ENCODE measurements at regions not wholly inside any gene's neighbourhood (a gene's known extent, or its start where the extent isn't known, plus 50 kb on each side); places are given as distances from the start of the nearest gene placed in this dataset.
"Not testable (repeated sequence)": the region's sequence is repeated elsewhere in the genome, so short reads cannot be mapped to it uniquely, and the experiment has no call there.

DNA sequence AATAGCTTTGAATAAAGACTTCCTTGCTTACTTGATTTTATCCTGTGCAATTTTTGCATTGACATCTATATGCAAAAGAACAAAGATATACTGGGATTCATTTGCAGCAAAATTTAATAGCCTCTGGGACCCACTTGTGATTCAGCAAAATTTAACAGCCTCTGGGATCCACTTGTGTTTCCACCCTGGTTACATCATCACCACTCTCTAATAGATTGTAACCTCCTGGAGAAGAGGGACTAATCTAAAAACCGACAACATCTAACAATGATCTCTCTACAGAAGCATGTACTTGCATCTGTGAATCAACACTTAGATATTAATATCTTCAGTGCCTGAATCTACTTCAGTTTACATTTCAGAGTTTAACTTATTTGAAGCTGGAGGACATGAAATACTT is 202.0 kb upstream of the CPHXL start:
- no peak for DNase-seq

DNA sequence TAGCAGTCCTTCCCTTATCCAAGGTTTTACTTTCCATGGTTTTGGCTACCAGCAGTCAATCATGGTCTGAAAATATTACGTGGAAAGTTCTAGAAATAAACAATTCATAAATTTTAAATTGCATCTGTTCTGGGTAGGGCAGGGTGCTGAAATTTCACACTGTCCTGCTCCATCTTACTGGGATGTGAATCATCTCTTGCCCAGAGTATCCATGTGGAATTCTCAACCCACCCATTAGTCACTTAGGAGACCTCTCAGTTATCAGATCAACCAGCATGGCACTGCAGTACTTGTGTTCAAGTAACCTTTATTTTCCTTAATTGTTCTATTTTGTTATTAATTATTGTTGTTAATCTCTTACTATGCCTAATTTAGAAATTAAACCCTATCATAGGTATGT is 202.8 kb upstream of the CPHXL start:
- DNase-seq = no peak

DNA sequence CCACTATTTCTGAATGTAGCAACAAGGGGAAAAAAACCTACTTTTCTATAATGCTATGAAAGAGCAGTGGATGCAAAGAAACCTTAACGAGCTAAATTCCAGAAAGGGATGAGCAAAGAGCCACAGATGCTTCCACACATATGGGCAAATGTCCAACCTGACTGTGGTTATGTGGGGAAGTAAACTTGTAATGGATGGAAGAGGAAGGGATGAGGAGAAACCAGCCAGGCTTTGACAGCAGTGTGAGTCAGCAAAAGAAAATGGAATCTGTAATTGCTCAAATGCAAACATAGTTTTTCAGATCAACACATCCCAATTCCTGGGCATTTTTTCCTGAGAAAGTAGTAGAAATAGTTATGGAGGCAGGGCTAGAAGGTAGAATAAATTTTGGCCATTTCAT is 204.8 kb upstream of the CPHXL start:
- no peak for DNase-seq

DNA sequence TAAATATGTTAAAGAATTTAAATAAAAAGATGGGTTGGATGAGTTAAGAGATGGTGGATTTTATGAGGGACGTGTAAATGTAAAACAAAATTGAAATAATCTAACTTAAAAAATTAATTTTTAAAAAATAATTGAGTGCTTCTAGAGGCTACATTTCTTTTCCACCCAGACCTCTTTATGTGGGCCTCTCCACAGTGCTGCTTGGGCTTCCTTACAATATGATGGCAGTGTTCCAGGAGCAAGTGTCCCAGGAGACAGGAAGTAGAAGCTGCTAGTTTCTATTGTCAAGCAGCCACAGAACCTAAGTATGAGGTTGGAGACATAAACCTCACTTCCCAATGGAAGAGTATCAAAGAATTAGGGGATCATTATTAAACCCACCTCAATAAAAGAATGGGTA is 205.7 kb upstream of the CPHXL start:
- DNase-seq = no peak

DNA sequence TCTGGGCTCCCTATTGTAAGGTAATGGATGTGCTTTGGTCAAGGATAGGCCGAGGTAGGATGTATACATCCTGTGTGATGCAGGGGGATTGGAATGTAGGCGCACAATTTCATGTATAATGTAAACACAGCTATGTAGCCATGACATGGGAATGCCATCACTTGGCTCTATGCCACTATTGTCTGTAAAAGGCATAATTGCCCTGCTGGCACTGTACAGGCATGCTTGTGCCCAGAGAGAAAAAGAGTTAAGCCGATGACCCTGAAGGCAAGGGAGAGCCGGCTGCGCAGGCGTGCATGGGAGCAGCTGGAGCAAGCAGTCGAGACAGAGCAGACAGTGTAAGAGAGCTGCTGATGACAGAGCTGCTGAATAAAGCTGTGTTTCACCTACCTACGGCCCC is 212.5 kb upstream of the CPHXL start:
- DNase-seq = no peak

DNA sequence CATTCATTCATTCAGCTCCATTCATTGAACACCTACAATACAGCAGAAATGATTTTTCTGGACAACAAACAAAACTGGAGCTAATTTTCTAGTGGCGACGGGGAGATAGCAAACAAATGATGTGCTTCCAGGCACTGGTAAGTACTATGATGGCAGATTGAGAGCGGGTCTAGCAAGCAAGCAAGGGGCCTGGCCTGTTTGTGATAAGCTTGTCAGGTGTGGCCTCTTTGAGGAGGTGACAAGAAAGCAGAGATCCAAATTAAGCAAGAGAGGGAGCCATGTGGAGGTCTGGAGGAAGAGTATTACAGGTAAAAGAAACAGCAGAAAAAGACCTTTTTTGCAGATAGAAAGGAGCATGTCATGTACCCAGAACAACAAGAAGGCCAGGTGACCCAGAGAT is 216.1 kb upstream of the CPHXL start:
- no peak for DNase-seq

DNA sequence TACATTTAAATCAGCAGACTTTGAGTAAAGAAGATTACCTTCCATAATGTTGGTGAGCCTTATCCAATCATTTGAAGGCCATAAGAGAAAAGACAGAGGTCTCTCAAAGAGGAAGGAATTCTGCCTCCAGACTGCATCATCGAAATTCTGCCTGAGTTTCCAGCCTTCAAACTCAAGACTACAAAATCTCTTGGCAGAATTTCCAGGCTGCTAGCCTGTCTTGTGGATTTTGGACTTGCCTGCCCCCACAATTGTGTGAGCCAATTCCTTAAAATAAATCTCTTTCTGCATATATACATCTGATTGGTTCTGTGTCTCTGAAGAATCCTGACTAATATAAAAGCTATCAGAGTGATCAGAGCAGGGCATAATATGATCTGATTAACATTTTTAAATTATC is 216.6 kb upstream of the CPHXL start:
- DNase-seq = no peak

DNA sequence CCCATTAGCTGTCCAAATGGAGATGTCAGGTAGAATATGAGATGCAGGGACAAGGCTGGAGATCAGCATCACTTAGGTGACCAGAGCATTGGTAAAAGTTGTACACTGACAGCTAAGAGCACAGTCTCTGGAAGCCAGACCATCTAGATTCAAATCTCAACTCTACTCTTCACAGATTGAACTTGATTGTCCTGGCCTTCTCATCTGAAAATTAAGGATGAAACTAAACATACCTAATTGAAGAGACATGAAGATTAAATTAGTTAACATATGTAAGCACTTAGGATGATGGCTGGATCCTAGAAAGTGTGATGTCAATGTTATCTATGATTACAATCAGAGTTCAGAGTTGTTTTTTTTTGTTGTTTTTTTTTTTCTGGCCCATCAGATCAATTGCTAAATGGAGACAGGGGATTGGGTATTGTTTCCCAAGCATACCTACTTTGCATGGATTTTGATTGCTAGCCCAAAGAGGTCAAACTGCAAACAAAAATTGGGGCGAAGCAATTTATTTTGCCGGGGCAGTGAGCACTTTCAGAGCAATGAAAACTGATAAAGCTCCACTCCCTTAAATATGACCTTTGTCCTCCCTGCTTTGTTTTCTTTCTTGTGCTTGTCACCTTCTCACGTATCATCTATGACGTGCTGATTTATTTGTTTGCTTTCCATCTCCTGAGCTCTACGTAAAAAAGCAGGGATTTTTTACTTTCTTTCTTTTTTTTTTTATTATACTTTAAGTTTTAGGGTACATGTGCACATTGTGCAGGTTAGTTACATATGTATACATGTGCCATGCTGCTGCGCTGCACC is 217.6 kb upstream of the CPHXL start:
- DNase-seq = peak; percentile 69

DNA sequence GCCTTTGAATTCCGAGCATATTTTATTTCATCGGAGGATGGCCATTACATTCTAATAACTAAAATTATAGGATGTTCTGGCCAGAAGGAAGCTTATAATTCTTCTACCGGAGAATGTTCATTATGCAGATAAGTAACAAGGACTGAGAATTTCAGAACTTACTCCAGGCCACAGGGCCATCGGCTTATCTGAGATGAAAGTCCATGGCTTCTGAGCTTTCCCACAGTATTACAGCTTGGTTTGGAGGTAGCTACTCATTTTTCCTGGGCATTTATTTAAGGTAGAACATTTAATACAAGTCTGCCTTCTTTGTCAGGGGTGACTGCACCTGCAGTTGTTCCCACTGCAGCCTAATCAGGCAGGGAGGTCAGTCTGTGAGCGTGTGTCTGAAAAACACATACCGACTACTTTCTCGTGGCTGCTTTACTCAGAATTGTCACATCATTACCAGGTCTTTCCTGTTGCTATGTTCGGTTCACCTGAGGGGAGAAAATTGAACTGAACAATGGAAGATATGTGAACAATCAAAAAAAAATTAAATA is 219.7 kb upstream of the CPHXL start:
- DNase-seq = peak; percentile 37

DNA sequence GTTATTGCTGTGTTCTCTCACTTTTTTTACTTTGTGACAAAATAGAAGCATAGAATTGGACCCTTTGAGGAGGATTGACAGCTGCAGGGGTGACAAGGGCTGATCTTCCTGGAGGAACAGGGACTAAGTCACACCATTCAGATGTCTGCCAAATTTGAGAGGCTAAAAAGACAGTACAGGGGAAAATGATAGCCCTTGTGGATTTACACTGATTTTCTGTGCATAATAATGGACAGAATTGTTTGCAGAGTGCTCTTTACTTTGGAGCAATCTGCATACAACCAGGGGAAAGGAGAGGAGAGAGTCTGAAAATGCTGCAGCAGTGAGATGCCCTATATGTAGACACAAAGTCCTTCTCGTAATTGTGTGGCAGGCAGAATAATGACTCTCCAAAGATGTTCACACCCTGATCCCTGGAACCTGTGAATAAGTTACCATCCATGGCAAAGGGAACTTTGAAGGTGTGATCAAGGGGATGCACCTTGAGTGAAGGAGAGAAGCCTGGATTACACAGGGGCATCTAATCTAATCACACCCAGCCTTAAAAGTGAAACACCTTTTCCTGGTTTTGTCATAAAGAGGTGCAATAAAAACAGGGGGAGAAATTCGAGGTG is 221.4 kb upstream of the CPHXL start:
- peak; percentile 61 for DNase-seq

DNA sequence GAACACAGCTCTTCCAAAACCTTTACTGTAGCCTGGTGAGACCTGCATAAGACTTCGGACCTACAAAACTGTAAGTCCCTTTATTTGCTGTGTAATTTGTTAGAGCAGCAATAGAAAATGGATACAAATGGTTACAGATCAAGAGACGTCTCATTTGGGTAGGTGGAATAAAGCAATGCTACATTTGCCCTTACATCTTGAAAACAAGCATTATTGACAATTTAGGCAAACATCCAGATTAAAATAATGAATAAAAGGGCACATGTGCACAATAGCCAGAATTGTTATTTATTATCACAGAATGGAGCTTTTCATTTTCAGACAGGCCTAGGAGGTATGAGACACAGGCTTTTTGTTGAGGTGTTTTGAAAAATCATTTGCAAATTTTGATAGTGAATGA is 222.2 kb upstream of the CPHXL start:
- no peak for DNase-seq

DNA sequence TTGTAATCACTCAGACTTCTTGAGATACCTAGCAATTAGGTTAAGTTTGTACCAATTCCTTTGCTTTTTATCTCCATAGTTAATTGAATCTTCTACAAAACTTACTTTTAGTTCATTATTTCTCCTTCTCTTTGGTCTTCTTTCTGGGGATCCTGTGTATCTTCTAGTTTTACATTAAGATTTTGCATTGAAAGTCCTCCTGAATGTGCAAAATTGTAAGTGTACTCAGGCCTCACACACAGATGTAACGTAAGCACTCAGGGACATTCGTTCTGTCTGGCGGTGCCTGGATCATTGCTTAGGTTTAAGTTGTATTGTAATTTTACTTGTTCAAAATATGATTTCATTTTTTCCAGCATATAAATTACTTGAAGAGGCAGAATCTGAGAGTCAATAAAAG is 222.6 kb upstream of the CPHXL start:
- peak; percentile 37 for DNase-seq

DNA sequence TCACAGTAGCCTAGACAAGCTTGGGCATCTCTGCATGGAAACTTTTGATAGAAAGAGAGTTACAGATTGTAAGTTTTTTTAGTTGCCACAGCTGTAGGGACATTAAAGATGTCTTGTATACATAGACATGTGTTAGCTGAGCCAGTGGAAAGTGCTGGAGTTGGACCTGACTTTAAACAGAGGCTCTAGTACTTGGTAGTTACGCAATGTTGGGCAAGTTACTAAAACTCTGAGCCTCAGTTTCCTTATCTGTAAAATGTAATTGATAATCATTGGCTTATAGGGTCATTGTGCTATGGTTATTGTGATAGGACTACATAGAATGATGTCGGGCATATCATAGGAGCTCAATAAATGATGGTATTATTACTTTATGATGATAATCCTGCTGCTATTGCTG is 225.8 kb upstream of the CPHXL start:
- no peak for DNase-seq

DNA sequence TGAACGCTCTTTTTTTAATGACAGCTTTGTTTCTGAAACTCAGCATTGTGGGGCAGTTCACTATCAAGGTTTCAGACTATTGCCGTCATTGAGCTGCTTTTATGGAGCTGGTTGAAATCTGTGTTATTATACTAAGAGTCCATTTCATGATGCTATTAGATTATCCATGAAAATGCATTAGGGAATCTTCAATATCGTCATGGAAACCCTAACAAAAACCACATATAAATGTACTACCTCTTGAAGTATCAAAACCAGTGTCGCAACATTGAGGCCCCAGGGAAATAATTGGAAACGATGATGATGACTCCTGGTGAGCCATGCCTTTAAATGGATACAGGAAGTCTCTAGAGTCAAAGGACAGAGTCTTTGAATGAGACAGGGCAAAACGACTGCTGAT is 231.6 kb upstream of the CPHXL start:
- DNase-seq = no peak

DNA sequence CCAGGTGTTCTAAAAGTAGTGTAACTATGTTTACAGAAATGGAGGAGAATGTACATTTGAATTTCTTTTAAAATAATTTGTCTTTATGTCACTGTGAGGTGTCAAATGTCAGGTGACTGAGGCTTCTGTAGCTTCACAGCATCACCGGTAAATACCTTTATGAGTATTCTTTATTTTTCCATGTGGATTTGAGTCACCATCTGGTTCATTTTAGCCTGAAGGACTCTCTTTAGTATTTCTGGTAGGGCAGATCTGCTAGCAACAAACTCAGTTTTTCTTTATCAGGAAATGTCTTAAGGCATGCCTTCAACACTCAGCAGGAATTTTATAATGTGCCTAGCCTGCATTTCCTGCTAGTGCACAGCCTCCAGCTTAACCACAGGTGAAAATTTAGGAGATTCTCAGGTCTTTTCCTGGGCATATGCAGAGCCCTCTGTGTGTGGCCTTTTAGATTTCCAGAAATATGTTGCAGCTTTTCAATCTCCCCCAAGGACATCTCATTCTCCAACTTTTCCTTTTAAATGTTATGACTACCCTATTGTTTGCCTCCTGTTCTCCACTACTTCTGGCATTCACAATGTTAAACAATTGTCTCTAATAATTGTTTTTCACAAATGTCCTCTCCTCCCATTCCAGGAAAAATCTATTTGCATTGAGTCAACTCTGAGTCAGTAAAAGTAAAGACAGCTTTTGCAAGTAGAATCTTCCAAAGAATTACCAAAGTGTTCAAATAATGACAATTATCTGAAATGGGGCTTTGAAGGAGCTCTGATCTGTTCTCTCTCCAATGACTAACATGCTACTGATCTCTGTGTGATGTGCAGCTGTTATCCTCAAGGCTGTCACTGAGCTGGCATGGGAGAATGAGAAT is 239.4 kb upstream of the CPHXL start:
- DNase-seq = peak; percentile 17

DNA sequence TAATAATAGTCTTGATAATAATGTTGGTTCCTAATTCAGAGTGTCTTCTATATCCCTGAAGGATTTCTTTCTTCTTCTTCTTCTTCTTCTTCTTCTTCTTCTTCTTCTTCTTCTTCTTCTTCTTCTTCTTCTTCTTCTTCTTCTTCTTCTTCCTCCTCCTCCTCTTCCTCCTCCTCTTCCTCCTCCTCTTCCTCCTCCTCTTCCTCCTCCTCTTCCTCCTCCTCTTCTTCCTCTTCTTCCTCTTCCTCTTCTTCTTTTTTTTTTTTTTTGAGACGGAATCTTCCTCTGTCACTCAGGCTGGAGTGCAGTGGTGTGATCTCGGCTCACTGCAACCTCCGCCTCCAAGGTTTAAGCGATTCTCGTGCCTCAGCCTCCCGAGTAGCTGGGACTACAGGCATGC is 242.8 kb upstream of the CPHXL start:
- not testable (repeated sequence) for DNase-seq

DNA sequence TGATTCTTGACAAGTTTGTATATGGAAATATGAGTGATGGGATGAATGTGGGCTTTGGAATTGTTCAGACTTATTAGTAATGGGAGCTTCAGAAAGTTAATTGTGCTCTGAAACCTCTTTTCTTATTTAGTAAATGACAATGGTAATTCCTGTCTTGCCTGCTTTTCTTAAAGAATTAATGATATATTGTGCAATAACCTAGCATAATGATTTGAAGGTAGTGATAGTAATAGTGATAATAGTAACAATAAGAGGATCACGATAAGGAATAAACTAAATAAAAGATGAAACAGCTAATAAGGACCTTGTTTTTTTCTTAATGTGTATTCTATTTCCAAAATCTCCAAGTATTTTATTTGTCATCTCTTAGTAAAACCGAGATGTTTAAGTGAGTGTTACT is 245.0 kb upstream of the CPHXL start:
- DNase-seq = no peak

DNA sequence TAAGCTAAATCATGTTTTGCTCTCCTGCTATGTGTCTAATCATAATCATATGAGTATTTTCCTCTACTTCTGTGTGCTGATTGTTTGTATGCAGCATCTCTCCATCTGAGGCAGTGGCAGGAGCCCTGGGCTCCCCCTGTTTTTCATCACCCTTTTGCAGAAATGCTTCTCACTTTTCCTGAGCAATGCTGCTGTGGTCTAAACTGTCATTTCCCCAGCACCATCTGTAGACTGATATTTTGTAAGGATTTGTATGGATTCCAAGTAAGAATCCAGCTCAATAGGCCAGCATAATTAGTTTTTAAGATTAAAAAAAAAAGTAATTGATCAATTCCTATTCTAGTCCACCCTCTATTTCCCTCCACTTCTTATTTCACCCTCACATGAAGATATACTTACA is 257.0 kb upstream of the CPHXL start:
- no peak for DNase-seq

DNA sequence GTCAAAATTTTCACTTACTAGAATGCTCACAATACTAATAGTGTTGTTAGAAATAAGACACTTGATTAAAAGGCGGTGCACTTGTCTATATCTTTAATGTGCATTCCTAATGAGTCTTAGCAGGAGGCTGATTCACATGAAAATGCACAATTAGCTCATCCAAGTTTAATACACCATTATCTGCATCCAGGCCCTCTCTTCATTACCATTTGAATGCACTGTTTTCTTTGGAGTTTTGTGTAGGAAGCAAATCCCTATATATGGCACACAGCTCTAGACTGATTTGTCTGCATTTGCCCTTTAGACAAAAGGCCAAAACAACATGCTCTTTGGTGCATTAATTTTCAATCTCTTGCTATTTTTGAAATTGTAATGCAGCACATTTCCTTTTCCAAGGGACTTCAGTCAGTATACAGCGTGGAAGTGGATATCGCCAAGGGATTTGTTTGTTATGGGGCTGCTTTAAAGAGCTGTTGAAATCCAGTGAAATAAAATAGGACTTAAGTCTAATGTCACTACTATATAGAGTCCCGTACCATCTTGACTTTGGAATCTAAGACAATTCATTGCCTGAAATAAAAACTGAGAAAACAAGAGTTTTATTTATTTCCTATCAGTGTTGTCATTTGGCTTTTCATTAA is 257.6 kb upstream of the CPHXL start:
- DNase-seq = peak; percentile 15

DNA sequence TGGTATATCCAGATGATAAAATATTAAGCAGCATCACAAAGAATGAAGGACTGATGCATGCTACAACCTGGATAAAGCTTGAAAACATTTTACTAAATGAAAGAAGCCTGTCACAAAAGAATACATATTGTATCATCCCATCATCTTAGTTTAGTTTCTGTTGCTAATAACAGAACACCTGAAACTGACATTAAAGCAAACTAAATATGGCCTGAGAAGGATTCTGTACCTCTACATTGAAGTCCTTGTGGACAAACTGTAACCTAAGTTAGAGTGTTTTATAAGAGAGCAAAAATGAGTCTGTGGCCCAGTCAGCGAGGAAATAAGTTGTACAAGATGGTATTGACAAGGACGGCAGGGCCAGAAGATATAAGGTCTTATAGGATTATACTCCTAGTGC is 261.0 kb upstream of the CPHXL start:
- no peak for DNase-seq

DNA sequence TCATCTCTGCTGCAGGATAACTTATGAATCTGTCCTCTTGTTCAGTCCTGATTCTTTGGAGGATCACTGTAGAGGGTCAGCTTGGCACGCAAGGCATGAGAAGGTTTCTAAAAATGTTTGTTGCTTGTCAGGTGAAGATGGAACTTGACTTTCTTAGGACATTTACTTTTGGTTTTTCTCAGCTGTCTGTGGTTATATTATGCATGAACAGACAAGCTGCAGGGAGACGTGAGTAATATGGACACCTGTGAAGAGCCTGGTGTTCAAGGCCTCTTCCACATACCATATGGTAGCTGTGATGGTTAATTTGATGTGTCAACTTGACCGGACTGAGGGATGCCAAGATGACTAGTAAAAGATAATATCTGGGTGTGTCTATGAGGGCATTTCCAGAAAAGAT is 270.2 kb upstream of the CPHXL start:
- peak; percentile 7 for DNase-seq

DNA sequence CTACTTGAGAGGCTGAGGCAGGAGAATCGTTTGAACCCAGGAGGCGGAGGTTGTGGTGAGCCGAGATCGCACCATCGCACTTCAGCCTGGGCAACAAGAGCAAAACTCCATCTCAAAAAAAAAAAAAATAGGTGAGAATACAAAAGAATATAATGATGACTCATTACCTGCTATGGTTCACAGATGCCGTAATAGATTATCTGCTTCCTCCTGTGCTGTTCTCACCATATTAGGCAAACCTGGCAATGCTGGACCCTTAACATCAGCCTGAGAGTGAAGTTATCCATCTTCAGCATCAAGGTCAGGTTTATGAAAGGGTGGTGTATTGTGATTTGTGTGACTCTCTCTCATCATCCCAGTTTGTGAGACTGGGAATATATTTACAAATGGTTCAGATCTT is 271.3 kb upstream of the CPHXL start:
- no peak for DNase-seq

DNA sequence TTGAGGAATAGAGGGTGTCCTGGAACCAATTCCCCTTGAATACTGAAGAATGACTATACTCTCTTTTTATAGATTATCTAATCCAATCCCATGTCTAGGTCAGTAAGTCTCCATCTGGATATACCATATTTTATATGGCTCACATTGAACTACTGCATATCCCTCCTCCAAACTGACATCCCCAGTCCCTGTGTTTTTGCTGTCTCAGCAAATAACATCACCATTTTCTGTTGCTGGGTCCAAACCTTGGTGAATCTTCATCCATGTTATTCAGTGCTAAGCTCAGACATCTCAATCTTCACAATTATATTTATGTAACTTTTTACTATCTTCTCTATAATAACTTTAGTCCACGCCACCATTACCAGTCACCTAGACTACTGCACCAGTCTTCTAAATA is 269.6 kb upstream of the CNTNAP4 start:
- no peak for DNase-seq

Data from NCI-H146 (cell line).